Peyer's patch (tissue), 4 donors: ENCODE measurements at regions not wholly inside any gene's neighbourhood (a gene's known extent, or its start where the extent isn't known, plus 50 kb on each side); places are given as distances from the start of the nearest gene placed in this dataset.

Source experiments
- DNase-seq, 3 donors: peaks; one replicate each; pipeline ENCODE4 v3.0.0-alpha.2; 2017 to 2019
- H3K27ac ChIP-seq, 4 donors: fragments of 200-600 bp; sonication (generic); one replicate each; pipeline ENCODE4 v1.5.1; 2016 to 2019
- H3K27me3 ChIP-seq, 2 donors: fragments of 200-600 bp; sonication (generic); one replicate each; pipeline ENCODE4 v1.5.1; 2019
- H3K36me3 ChIP-seq, 3 donors: fragments of 200-600 bp; sonication (generic); one replicate each; pipeline ENCODE4 v1.5.1; 2016 to 2019
- H3K4me1 ChIP-seq, 4 donors: fragments of 200-600 bp; sonication (generic); one replicate each; pipeline ENCODE4 v1.5.1; 2016 to 2019
- H3K4me3 ChIP-seq, 4 donors: fragments of 200-600 bp; sonication (generic); 1 replicate in 3 of 4; 2 replicates in 1 of 4; pipeline ENCODE4 v1.5.1; 2016 to 2019; ENCODE audit warnings: mild to moderate bottlenecking in 1 of 4
- H3K9me3 ChIP-seq, 4 donors: fragments of 200-600 bp; sonication (generic); one replicate each; pipeline ENCODE4 v1.5.1; 2016 to 2019; ENCODE audit warnings: mild to moderate bottlenecking in 1 of 4
- POLR2A ChIP-seq, 2 donors: fragments of 450-650 bp; IDR thresholded peaks; one replicate each; pipeline ENCODE4 v1.5.1; 2017; ENCODE audit warnings: antibody characterized with exemption in 2 of 2, mild to moderate bottlenecking in 2 of 2, moderate library complexity in 2 of 2
- TF ChIP-seq, protein P1 (sequence below), 6 experiments: fragments of 450-650 bp in 4 of 6; fragments of 200-600 bp in 2 of 6; sonication (generic) in 1 of 6; IDR thresholded peaks; one replicate each; pipeline ENCODE4 v1.5.1; 2017 to 2019; ENCODE audit warnings: antibody characterized with exemption in 6 of 6, mild to moderate bottlenecking in 3 of 6, moderate library complexity in 1 of 6

DNA sequence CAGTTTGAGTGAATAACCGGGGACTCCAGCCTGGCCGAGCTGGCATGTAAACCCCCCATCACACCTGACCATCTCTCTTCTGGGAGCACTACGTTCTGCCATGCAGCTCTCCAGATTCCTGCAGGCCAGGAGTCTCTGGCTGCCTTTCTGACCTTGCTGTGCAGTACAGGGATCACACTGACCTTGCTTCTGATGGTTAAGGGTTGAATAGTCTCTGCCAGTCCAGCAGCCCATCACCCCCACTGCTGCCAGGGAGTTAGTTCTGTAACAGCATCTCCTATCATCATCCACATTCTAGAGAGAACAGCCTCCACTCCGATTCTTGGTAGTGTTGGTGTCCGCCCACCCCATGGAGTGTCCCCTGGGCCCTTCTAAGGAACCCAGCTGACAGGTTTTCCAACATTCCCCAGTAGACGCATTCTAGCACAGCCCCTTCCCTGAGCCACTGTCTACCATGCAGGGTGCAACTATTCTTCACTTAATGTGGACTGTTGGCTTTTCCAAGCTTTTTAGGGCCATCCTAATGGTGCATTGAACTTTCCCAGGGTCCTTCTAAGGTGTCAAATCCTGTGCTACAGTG, 109.8 kb downstream of the RIPK4 start:
- no peak overlapping the region for H3K4me3 ChIP-seq
- H3K9me3 ChIP-seq, result no peaks in the 10 kb centered on the region
- H3K27me3 ChIP-seq, result no peaks in the 10 kb centered on the region
- H3K36me3 ChIP-seq, result no peaks in the 10 kb centered on the region
- H3K4me1 ChIP-seq, result no peaks in the 10 kb centered on the region
- TF ChIP-seq, protein P1, sequence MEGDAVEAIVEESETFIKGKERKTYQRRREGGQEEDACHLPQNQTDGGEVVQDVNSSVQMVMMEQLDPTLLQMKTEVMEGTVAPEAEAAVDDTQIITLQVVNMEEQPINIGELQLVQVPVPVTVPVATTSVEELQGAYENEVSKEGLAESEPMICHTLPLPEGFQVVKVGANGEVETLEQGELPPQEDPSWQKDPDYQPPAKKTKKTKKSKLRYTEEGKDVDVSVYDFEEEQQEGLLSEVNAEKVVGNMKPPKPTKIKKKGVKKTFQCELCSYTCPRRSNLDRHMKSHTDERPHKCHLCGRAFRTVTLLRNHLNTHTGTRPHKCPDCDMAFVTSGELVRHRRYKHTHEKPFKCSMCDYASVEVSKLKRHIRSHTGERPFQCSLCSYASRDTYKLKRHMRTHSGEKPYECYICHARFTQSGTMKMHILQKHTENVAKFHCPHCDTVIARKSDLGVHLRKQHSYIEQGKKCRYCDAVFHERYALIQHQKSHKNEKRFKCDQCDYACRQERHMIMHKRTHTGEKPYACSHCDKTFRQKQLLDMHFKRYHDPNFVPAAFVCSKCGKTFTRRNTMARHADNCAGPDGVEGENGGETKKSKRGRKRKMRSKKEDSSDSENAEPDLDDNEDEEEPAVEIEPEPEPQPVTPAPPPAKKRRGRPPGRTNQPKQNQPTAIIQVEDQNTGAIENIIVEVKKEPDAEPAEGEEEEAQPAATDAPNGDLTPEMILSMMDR (IDR thresholded peaks at IDR 0.05), result no peak
- TF ChIP-seq POLR2A (IDR thresholded peaks at IDR 0.05), result no peak
- peak in 1 of 3 donors; percentile 24 for DNase-seq
- no peak overlapping the region for H3K27ac ChIP-seq

DNA sequence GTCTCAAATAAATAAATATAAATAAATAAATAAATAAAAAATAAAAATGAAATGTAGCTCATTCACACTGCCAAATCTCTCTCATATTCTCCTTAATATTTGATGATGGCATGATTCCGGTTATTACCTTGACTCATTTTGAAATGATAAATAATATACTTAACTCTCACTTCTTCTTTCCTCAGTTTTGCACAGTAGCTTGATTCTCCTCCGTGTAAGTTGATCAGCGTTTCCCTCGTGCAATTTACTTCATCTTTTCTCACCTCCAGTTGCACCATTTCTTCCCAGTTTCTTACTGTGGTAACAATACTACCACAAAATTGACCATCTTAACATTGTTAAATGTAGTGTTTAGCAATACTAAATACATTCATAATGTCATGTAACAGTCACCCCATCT, 111.6 kb downstream of the RIPK4 start:
- H3K27ac ChIP-seq, result no peak overlapping the region
- H3K4me3 ChIP-seq, result no peak overlapping the region
- H3K36me3 ChIP-seq, result no peaks in the 10 kb centered on the region
- no peak for DNase-seq
- H3K9me3 ChIP-seq, result no peaks in the 10 kb centered on the region
- no peaks in the 10 kb centered on the region for H3K27me3 ChIP-seq
- H3K4me1 ChIP-seq, result peaks cover 0 to 12% (median 0%) of the 10 kb centered on the region in 4 donors
- no peak for TF ChIP-seq POLR2A (IDR thresholded peaks at IDR 0.05)
- TF ChIP-seq, protein P1 (IDR thresholded peaks at IDR 0.05), result no peak

DNA sequence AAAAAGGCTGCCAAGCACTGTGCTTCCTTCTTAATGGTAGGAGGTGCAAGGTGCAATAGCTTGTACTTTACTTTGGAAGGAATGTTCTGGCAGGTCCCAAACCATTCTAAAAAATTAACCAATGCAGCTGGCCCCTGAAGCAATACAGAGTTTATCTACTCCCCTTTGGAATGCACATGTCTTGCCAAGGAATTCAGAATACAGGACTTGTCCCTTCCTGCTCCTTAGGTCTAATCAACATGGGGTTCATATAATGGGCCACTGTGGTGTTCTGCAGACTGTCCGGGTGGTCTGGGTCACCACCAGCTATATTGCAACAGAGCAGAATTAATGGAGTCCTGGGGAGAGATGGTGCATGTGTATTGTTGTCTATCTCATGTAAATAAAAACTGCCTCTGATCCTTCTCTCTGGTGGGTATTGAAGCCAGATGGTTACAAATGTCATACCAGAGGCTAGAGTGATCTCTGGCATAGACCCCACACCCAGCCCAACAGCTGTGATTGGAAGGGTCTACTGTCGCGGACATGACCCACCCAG, 112.8 kb downstream of the RIPK4 start:
- no peak overlapping the region for H3K27ac ChIP-seq
- TF ChIP-seq, protein P1 (IDR thresholded peaks at IDR 0.05), result no peak
- TF ChIP-seq POLR2A (IDR thresholded peaks at IDR 0.05), result no peak
- no peaks in the 10 kb centered on the region for H3K9me3 ChIP-seq
- H3K36me3 ChIP-seq, result no peaks in the 10 kb centered on the region
- no peaks in the 10 kb centered on the region for H3K27me3 ChIP-seq
- DNase-seq, result peak in 1 of 3 donors; percentile 5
- peaks cover 0 to 12% (median 0%) of the 10 kb centered on the region in 4 donors for H3K4me1 ChIP-seq
- no peak overlapping the region for H3K4me3 ChIP-seq

DNA sequence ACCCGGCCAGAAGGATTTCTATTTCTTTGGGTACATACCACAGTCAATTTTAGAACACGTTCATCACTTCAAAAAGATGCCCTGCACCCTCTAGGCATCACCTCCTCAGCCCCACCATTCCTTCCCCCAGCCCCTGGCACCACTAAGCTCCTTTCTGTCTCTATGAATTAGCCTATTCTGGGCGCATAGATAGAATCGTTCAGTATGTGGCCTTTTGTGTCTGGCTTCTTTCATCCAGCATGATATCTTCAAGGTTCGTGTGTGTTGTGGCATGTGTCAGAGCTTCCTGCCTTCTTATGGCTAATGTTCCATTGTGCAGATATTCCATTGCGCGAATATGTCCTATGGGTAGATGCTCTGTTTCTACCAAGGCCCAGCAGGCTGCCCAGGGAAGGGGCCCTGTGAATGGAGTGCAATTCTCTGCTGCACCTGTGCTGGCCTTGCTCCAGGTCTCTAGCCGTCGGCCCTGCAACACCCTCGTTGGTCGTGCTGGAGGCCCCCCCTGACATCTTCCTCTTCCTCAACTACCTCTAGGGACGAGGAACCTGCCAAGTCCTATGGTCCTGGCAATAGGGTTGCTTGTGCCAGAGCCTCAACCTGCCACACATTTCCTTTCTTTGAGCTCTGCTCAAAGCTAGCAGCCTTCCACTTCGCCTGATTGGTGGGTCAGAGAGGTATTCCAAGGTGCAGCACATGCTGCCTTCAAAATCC, 113.5 kb downstream of the RIPK4 start:
- Histone ChIP-seq H3K36me3 (no peaks in the 10 kb centered on the region), H3K4me3 (no peak overlapping the region), H3K27ac (no peak overlapping the region), H3K9me3 (no peaks in the 10 kb centered on the region), H3K27me3 (no peaks in the 10 kb centered on the region), H3K4me1 (peaks cover 0 to 12% (median 0%) of the 10 kb centered on the region in 4 donors)
- peak in 1 of 3 donors; percentile 19 for DNase-seq
- TF ChIP-seq, protein P1 (IDR thresholded peaks at IDR 0.05), result no peak
- no peak for TF ChIP-seq POLR2A (IDR thresholded peaks at IDR 0.05)

DNA sequence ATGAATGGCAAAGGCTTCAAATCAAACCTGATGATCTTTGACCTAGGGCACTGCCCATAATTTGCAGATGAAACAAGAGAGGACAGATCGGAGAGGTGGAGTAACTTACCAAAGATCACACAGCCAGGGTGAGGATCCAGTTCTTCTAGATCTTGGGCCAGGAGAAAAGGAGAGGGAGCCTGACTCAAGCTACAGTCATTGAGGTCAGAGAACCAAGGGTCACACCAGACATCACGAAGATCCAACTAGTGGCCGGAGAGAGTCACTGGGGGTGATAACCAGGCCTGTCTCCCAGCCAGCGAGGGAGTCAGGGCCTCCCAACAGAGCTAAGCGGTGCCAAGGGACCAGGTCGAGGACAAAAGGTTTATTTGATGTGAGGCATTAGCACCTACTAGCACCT, 115.0 kb downstream of the RIPK4 start:
- DNase-seq, result peak in 1 of 3 donors; percentile 24
- Histone ChIP-seq H3K27ac (no peak overlapping the region), H3K4me1 (peaks cover 0 to 12% (median 0%) of the 10 kb centered on the region in 4 donors), H3K4me3 (no peak overlapping the region), H3K27me3 (no peaks in the 10 kb centered on the region), H3K36me3 (no peaks in the 10 kb centered on the region), H3K9me3 (no peaks in the 10 kb centered on the region)
- TF ChIP-seq POLR2A (IDR thresholded peaks at IDR 0.05), result no peak
- TF ChIP-seq, protein P1 (IDR thresholded peaks at IDR 0.05), result no peak
